ENCODE measurements at regions not wholly inside any gene's neighbourhood (a gene's known extent, or its start where the extent isn't known, plus 50 kb on each side); places are given as distances from the start of the nearest gene placed in this dataset.
A peak's percentile ranks its signal among the peaks of the same experiment; 100 is the strongest.

GRCh38 chr1:39085174-39085573 lies 59.0 kb downstream of the NDUFS5 start:
- DNase-seq, result no peak

DNA sequence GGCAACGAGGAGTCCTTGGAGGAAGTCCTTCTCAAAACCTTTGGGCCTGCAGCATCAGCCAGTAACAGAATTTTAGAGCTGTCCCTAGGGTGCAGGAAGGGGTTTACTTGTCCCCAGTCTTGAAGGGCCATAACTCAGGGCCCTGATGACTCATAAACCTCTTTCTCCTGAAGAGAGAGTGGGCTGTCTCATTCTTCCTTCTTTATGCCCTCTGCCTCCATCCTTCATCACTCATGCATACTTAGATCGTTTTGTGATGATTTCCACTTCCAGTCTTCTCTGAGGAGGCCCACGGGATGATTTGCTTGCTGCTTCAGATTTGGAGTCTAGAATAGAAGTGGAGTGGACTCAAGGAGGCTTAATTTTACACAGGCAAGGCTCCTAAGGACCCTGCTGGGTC lies 60.2 kb downstream of the NDUFS5 start:
- DNase-seq, result no peak

GRCh38 chr1:39086865-39087409 lies 60.8 kb downstream of the NDUFS5 start:
- DNase-seq, result no peak

- no peak for DNase-seq
These were observed 61.3 kb downstream of the NDUFS5 start for GRCh38 chr1:39087435-39087834.

- DNase-seq, result no peak
These were observed 62.5 kb downstream of the NDUFS5 start for GRCh38 chr1:39088658-39089057.

DNA sequence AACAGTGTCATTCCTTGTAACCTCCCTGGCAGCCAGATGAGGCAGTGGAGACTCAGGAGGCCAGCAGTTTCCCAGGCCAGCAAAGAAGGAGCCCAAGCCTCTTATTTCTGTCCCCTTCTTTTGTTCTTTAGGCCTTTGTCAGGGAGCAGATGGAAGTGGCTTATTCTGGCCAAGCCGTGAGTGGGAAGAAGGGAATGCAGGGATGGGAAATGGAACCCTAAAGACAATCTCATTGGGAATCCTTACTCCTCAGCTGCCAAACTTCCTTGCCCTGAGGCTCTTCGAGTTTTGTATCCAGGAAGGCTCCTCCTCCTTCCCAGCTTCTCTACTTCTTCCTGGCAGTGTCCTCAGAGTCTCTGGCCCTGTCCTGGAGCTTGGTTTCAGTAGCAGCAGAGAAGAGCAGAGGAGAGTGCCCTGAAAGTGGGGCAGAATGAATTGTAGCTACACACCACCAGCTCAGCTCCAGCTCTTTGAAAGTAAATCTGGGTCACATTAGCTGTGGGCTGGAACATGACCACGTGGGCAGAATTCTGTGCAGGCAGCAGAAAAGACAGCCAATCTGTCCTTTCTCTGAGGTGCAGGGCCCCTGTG lies 63.9 kb downstream of the NDUFS5 start:
- no peak for DNase-seq

GRCh38 chr1:39090757-39091380 lies 64.7 kb downstream of the NDUFS5 start:
- no peak for DNase-seq

GRCh38 chr1:39091845-39092645 lies 65.9 kb downstream of the NDUFS5 start:
- DNase-seq, result peak; percentile 67 to 74

DNA sequence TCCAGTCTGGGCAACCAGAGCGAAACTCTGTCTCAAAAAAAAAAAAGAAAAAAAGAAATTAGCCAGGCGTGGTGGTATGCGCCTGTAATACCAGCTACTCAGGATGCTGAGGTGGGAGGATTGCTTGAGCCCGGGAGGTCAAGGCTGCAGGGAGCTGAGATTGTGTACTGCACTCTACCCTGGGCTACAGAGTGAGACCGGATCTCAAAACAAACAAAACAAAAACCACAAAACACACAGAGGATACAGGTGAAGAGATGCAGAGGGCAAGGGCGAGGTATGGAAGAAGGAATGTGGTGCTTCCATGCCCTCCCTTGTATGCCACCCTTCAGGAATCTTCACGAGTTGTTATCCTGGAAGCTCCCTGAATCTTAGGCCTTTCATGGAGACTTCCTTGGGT lies 68.5 kb downstream of the NDUFS5 start:
- DNase-seq, result no peak

DNA sequence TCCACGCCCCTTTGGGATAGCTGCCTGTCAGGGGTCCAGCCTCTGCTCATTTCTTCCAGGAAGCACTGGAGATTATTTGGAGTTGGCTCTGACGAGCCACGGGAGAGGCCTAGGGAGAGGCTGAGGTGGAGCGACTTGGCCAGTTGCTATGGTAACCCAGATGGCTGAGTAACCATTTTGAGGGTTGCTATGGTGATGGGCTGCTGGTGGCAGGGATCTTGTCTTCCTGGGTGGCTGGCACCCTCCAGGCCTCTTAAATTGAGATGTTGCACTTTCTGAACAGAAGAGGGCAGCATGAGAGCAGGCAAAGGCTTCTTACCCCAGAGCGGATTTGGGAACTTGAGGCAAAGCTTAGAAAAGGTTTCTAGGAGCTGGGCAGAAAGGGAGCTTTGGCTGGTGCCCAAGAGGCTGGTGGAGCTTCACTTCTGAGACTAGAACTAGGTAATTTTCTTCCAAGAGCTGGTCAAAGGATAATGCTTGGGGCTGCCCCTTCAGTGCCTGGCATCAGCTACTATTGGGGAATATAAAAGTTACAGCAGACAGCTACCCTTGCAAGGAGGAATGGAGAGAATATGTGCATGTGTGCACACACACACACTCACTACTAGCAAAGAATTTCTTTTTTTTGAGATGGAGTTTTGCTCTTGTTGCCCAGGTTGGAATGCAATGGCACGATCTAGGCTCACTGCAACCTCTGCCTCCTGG lies 72.5 kb downstream of the NDUFS5 start:
- DNase-seq, result peak; percentile 71 to 72

DNA sequence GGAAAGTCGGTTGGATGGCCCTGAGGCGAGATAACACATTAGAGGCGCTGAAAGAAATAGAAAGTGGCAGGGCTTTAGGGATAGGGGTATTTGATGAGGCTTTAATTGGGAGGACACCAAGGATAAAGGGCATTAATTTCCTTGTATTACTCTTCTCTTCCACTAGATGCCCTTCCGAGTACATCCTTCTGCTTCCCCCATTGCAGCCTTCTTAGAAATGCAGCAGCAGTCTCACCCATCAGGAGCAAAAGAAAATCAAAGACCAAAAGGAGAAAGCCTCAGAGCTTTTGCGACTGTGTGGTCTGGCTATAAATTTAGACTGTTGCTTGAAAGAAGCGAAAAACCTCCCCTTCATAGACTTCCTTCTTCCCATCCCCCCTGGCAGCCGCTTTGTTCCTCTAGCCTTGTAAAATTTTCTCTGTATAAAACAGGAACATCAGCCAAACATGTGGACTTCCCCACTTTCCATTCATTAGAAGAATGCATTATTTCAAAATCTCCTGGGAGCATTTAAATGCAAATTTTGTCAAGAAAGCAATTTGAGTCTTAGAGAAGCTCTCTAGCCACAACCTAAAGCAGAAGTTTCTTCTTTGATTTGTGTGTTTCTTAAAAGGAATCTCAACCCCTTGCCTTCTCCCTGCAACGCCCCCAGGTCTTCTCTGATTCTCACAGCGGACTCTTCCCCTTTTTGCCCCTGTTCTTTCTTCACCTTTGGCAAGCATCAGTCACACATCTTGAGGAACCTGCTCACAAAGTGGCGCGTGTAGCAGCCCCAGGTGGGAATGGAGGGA lies 76.6 kb downstream of the NDUFS5 start:
- DNase-seq, result peak; percentile 75 to 77

DNA sequence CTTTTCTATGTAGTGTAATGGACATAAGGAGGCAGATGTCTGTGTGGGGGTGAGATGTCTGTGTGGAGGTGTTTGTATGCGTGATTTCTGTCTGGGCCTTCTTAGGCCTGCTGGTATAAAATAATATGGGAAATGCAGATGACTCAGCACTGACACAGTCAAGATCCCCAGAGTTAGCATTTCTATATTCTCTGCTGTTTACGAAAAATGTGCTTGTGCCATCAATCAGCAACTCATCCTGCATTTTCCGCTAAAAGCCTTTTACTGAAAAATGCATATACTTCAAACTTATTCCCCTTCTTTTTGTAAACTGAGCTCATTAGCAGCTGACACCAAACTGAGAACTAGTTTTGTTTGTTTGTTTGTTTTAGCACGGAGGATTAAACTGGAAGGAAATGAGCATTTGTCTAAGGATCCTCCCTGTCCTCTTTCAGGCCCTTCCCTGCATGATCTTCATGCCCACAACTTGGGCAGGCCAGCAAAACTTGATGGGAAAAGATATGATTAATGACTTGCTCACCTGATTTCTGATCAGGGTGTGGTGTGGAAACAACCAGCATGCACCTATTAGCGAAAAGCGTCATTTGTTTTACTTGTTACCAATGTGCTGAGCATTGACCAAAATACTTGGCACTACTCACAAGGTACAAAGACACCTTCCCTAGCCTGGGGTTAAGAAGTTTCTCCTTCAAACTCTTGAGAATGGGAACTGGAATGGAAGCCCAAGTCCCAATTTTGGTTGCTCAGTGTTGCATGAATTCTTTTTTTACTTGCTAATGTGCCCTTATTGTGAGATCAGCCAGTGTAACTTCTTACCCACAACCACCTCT lies 77.4 kb downstream of the NDUFS5 start:
- no peak for DNase-seq

GRCh38 chr1:39104158-39105060 lies 78.3 kb downstream of the NDUFS5 start:
- no peak for DNase-seq

- DNase-seq, result no peak
These were observed 79.1 kb downstream of the NDUFS5 start for GRCh38 chr1:39105061-39105840.

DNA sequence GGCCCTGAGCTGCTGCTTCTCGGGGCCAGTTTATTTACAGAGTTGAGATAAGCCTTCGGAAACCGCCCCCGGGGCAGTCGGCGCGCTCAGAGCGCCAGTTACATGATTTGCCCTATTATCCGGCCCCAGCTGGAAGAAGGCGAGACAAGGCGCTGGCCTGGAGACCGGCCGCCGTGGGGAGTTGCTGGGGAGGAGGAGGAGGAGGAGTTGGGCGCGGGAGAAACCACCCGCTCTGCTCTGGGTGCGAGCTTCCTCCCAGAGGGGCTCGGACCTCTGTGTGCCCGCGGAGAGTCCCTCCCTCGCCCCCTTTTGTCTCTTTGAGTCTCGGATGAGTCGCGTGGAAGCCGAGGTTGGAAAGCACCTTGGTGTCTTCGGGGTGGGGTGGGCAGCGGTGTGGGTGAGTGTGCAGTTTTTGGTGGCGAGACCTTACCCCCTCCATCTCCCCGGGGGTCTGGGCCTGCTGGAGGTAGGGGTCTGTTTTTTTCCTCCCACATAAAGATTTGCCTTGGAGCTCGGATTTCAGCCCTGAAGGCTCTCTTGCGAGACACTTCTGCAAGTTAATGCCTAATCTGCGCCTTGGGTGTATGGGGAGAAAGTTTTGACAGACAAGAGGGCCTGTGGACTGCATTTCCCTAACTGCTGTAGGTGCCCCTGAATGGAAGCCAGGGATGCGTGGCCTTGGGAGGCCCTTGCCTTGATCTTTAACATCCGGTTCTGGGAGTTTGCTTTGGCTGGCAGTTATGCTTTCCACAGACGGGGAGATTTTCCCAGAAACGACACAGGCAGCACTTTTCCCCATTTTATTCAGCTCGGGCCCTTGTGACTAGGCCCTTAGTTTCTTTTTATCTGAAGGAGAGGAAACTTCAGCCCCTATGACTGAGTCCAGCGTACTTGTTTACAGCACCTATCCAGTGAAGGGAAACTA lies 80.0 kb downstream of the NDUFS5 start:
- DNase-seq, result no peak

GRCh38 chr1:39106801-39107327 lies 80.7 kb downstream of the NDUFS5 start:
- DNase-seq, result no peak

GRCh38 chr1:39107341-39108290 lies 81.5 kb downstream of the NDUFS5 start:
- no peak for DNase-seq
